ENCODE measurements at regions not wholly inside any gene's neighbourhood (a gene's known extent, or its start where the extent isn't known, plus 50 kb on each side); places are given as distances from the start of the nearest gene placed in this dataset.

DNA sequence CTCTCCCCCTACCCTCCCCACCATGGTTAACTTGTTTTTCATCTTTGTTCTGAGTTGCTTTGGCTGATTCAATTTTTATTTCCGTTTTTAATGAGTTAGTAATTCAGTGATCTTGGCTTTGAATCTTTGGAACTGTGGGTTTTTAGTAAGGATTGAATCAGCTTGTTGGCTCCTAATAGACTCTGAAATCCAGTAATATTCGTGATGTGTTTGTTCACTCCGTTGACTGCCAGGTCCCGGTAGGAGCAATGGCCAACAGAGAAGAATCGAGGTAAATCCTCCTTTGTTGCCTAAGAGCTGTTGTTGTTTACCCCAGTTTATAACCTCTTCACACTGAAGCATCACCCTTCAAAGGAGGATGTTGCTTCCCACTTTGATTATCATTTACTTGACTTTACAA lies 92.7 kb downstream of the PCSK1 start:
- no peak overlapping the region for H3K4me3 ChIP-seq
- H3K27ac ChIP-seq, result peak overlapping the region in 2 of 21 experiments; percentile 5 to 45

DNA sequence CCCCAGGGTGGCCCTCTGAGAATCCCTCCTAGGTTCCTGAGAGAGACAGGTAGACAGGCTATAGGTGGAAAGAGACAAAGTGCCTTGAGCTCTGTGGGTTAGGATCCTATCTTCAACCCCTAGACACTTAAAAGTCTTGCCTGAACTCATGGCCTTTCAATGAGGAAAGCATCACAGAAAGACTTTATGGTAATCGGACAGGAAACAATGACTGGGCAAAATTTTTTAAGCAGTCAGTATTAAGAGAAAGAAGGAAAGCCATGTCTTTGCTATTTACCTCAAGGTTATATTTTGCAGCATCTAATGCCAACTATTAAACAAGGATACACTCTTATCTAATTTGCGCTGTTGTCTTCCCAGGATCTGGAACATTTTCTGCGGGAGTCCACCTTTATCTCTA lies 93.2 kb downstream of the PCSK1 start:
- peak overlapping the region in 6 of 21 experiments; percentile 5 to 46 (median 20) for H3K27ac ChIP-seq
- no peak overlapping the region for H3K4me3 ChIP-seq

DNA sequence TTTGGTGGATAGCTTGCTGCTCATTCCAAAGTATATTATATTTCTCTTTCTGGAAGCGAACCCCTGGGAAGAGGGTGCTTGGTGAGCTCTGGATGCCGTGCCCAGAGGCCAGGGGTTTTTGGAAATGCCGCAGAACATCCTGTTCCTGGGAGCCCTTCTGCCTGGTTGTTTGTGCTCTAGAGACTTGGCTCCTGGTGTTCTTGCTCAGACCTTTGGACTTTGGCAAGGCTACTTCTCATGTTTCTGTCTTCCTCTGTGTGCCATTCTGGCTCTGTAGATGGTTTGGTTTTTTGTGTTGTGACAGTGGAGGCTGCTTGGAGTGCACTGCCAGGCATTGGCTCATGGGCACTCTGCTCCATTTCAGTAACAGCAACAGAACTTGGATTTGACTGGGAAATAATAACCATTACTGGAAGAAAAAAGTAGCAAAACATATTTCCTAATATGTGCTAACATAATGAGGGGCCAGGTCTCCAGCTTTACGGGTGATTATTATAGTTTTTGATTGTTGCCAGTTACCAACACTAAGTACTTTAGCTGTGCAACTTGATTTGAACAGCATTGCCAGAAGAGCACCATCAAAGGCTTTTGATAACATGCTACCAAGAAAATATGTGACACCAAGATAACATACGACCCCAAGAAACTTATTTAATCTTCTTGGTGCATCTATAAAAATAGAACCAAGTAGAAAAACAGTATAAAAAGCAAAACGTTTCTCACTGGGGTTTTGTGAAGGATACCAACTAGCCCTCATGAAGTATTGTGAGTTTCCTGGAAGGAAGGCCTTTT lies 94.2 kb downstream of the PCSK1 start:
- peak overlapping the region in 3 of 21 experiments; percentile 20 to 51 (median 25) for H3K27ac ChIP-seq
- no peak overlapping the region for H3K4me3 ChIP-seq

DNA sequence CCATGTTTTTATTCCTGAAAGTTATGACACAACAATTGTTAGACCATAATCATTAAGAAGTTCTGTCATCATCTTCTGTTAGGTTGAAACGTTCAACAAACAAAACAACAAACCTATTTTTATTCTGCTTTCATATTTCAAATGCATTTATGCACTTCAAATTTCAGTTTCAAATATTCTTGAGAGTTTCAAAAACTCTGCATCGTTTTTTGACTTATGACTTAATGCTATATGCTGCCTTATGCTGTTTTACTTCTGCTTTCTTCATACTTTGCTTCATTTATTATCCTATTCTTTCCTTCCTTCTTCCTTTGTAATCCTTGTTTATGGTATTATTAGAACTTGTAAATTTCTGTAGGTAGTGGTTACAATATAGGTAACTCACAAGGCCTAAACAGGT lies 95.0 kb downstream of the PCSK1 start:
- Histone ChIP-seq H3K4me3 (no peak overlapping the region), H3K27ac (peak overlapping the region in 3 of 21 experiments; percentile 20 to 51 (median 25))

DNA sequence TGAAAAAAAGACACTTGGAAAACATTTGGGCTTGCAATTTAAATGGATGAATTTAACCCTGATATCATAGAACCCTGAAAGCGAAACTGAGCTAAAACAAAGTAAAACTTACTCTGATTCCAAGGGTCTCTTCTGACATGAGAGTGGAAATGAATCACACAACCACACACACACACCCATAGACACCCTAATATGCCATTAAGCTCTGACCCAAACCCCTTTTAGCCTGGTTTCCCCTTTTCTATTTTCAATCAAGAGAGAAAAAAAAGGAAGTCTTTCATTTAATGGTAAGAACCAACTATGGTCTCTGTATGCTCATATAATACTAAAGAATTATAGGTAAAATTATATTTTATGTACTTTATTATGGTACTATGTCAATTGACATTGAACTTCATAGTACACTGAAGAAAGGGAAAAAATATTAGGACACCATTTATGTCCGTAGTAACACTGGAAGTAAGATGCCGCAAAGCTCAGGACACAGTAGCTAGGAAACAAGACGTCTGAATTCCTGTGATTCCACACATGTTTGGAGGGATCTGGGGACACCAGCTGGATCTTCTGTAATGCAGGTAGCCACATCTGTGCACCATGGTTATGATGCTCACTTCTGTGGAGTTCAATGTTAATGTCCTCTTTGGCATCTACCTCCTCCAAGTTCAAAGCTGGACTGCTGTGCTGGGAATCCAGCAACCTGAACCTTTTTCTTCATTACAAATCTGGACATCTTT lies 95.8 kb downstream of the PCSK1 start:
- Histone ChIP-seq H3K27ac (peak overlapping the region in 5 of 21 experiments; percentile 3 to 51 (median 13)), H3K4me3 (no peak overlapping the region)

DNA sequence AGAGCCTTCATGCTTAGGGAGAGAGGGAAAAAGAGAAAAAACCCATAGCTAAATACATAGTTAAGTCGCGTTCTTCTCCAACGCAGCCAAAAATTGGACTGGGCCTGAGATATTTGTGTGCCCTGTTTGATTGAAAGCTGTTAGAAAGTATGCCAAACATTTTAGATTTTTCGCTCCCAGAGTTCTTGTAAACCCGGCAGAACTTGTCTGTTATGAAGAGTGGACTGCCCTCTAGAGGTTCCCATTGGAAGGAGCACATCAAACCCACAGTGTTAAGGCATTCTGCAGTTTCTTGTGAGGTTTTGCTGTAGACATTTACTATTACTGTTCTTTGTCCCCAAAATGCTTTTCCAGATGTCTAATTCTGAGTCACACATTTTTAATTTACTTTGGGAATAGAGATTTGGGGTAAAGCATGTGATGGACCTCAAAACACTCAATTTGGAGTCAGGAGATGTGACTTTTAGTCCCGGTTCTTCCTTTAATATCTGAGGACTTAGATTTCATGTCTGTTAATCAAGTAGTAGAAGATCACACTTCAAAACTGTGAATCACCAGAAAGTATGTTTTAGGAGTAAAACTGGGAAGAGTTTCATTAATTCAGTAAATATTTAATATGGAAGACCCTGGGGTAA lies 96.6 kb downstream of the PCSK1 start:
- Histone ChIP-seq H3K27ac (peak overlapping the region in 10 of 21 experiments; percentile 12 to 61 (median 24)), H3K4me3 (no peak overlapping the region)

DNA sequence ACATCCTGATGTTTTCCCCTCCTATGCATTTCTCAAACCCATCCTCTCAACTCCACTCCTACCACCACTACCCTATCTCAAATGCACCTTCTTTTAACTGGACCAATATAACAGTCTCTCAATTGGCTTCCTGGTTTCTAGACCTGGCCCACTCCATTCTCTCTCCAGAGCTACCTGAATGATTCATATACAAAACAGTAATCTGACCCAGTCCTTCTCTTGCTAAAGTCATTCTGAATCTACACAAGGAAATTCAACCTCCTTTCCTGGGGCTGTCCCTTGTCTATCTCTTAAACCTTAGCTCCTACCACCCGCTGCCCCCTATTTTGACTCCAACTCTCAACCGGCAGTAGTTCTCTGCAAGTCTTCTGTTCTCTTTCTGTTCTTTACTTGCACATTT lies 97.2 kb downstream of the PCSK1 start:
- peak overlapping the region in 9 of 21 experiments; percentile 16 to 61 (median 25) for H3K27ac ChIP-seq
- no peak overlapping the region for H3K4me3 ChIP-seq

DNA sequence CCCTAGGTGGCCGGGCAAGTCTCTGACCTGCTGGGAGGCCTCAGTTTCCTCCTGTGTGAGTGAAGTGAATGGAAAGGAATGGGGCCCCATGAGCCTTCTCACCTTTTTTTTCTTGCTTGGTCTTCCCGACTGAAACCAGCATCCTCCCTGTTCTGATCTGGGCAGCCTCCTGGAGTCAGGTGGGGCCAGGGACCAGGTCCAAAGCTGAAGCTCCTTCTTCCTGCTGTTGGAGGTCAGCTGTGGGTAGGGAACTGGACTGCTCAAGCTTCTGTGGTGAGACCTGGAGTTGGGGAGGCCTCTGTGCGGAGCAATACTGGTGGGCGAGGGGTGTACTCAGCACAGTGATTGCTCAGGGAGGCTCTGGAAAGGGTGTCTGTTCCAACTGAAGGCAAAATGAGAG lies 99.7 kb downstream of the PCSK1 start:
- no peak overlapping the region for H3K27ac ChIP-seq
- no peak overlapping the region for H3K4me3 ChIP-seq

DNA sequence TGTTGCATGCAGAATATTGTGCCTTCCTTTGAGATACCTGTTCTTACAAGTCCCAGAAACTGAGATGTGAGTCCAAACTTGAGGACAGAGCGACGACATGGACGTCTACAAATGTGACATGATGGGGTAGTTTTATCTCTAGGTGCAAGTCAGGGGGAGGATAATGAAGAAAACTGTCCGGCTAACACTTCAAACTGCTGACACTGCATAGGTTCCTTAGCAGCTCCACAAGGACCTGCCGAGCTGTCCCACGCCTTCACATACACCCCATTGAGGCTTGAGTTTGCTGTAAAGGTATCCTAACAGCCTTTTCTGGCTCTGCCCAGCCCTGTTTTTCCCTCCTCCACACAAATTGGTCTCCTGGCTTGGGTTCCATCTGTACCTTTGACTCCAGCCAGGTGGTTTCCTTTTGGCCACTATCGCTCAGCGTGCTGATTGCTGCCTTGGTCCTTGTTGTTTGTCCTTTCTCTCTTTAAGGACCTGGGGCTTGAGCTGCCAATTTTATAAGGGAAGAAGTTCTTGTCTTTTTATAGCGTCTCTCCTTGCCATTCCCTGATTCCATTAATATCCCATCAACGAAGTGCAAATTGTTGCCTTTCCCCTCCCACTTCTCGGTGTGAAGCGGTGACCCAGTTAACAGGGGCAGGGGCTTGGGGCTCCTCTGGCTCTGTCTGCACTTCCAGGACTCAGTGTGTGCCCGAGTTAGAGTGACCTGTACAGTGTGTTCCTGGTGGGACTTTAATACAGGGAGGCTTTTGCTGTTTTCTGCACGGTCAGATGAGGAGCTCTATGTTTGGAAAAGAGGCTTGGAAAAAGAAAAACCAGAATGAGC lies 100.3 kb downstream of the PCSK1 start:
- no peak overlapping the region for H3K4me3 ChIP-seq
- H3K27ac ChIP-seq, result no peak overlapping the region

DNA sequence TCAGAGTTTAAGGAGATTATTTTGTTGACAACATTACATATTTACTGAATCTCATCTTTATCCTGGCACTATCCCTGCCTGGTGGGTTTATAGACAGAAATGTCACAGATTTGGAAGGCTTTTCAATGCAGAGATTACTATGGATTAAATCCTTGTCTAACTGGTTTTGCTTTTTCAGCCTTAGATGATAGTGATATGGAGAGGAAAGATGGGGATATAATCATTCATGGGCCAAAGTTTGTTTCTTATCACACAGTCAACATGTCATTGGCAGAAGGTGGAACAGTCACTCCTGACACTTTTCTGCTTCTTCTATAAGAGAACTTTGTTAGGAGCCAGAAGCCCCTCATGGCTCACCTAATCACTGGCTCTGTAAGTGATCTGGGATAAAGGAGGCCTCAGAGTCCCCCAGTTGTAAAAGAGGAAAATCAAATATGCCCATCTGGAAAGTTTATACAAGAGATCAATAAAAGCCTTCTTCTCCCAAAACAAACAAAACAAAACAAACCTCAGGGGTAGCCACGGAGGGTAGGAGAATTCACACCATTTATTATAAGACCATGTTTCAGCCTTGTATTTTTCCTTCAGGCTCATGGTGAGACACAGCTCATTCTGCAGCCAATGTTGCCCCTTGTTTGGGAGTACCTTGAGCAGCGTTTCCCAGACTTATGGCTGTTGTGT lies 101.2 kb downstream of the PCSK1 start:
- peak overlapping the region in 1 of 21 experiments; percentile 42 for H3K27ac ChIP-seq
- no peak overlapping the region for H3K4me3 ChIP-seq

DNA sequence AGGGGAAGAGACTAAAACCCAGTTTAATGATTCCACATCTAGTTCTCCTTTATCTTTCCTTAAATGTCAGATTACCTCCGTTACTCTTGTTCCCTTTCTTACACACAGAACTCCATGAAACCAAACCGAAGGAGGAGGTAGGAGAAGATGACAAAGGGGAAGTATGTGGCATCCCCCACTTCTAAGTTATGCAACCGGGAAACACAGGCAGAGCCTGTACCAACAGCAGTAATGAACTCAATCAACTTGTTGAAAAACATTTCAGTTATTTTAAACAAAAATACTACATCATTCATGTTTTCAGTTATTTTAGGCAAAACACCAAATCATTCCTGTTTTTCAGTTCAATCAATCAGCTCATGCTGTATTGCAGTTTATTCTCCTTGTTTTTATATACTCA lies 101.8 kb downstream of the PCSK1 start:
- H3K4me3 ChIP-seq, result no peak overlapping the region
- H3K27ac ChIP-seq, result peak overlapping the region in 1 of 21 experiments; percentile 42

DNA sequence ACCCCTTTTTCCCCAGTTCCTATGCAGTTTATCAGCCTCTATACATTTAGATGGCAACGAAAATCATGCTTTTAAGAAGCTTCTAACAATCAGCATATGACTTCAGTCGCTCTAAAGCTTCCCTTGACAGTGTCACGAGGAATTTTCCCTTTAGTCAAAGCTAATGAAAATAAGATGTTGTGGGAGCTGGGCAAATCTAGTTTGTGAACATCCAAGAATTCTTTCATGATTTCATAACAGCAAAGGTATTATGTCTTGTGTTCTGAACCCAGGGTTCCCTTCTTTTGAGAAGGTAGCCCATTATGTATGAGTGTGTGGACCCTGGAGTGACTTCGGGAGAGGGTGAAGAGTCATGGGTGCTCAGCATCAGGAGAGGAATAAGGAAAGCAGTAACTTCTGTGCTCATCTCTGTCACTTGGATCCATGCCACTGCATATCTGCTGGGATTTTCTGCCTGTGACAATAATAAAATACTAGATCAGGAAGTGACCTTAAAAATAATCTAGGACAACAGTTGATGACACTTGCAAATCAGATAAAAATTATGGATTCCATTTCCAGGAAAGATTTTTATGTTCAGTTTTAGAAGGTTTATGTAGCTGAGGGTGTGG lies 102.4 kb downstream of the PCSK1 start:
- Histone ChIP-seq H3K4me3 (no peak overlapping the region), H3K27ac (no peak overlapping the region)

DNA sequence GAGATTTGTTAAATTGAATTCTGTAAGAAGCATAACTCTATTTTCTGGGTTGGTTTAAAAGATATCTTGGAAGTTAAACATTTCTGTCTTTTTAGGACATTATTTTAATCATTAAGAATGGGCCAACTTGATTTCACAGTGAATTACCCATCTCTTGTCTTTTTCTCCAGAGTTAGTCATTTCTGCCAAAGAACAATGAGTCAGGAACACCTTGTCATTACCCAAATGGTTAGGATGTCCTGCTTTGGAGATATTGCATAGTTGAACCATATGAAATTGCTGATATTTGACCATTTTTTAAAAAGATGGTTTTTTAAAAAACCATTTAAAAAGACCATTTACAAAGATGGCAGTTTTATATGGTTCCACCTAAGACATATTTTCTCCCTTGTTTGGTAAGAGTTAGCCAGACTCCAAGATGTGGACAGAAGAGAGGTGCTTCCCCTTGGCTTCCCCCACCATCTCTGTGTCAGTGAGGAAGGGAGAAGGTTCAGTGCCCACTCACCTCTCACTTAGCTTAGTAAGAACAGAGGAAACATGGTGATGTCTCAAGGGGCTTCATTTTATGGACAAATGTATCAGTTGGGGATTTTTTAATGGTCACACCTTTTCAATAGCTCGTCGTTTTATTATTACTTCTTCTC lies 103.0 kb downstream of the PCSK1 start:
- Histone ChIP-seq H3K4me3 (no peak overlapping the region), H3K27ac (no peak overlapping the region)

DNA sequence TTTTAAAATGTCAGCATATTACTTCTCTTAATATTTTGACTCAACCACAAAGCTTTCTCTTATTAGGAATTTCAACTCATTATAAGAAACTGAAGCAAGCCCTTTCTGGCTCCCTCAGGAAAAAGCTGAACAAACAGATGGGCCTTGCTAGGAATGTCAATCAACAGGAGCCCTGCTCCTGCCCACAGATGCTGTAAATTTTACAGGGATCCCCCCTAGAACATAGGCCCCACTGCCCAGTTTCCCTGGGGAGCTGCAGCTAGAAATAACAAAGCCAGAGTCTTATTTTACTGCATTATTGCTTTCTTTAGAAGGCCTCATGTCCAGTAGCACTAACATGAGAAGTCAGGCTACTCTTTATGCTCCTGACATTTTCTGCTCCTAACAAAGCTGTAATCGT lies 103.8 kb downstream of the PCSK1 start:
- Histone ChIP-seq H3K27ac (peak overlapping the region in 1 of 21 experiments; percentile 12), H3K4me3 (no peak overlapping the region)

DNA sequence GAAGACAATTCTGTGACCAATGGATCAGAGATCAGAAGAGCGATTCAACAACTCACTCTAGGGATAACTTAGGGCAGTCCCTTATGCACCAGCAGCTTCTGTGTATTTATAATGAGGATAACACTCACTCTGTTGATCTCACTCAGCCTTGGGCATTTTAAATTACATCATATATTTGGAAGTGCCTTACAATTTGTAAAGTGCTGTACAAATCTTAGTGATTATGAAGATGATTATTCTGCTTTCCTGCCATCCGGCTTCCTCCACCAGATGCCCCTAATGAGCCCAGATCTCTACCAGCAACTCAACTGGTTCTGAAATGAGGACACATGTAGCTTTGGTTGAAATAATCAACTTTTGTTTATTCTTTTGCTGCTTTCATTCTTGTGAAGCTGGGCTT lies 105.3 kb downstream of the PCSK1 start:
- Histone ChIP-seq H3K4me3 (no peak overlapping the region), H3K27ac (no peak overlapping the region)

DNA sequence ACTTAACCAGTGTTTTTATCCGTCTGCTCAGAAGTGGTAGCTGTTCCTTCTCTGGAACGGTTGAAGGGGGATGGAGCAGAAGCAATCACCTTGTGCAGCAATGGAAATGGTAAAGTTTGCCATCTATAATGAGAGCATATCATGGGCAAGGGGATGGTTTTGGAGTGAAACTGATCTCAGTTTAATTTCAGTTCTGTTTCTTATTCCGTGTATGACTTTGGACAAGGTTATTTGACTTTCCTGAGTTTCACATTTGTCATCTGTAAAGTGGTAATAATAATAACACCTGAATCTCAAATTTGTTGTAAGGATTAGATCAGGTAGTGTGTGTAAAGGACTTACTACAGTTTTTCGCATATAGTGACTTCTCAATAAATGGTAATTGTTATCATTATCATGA lies 106.1 kb downstream of the PCSK1 start:
- no peak overlapping the region for H3K27ac ChIP-seq

DNA sequence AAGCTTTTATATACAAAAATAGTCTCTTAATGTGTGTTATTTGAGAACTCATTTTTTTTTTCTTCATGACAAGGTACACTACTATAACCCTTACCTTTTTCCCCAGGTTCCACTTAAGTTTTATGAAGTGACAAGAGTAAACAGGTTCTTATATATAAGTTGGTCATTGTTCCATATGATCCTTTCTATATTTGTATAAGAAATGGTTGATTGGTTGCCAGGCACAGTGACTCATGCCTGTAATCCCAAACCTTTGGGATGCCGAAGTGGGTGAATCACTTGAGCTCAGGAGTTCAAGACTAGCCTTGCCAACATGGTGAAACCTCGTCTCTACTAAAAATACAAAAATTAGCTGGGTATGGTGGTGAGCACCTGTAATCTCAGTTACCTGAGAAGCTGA lies 108.3 kb downstream of the PCSK1 start:
- Histone ChIP-seq H3K4me3 (no peak overlapping the region), H3K27ac (no peak overlapping the region)

More for the DNA sequence above, 106.1 kb downstream of the PCSK1 start:
- no peak overlapping the region for H3K4me3 ChIP-seq

DNA sequence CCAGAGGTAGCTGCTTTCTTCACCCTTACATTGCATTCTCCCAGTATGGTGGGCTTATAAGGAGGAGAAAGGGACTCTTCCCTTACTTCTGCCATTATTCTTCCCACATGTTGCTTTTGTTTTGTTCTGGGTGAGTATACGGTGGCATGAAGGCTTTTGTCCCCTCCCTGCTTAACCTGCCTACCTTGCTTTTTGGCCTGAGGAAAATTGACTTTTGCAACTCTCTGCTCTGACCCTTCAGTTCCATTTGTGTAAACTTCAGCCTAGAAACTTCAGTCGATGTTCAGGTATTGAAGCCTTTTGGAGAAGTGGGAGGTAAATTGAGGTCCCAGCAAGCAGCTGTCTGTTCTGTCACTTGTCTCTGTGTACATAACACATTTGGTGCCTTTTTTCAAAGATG lies 110.2 kb downstream of the PCSK1 start:
- Histone ChIP-seq H3K4me3 (no peak overlapping the region), H3K27ac (no peak overlapping the region)
